Gastrocnemius medialis (tissue), 4 donors: ENCODE measurements at regions not wholly inside any gene's neighbourhood (a gene's known extent, or its start where the extent isn't known, plus 50 kb on each side); places are given as distances from the start of the nearest gene placed in this dataset.

ENCODE experiments used
- CTCF ChIP-seq, 5 experiments: fragments of 450-650 bp in 3 of 5; fragments of 200-600 bp in 2 of 5; sonication (generic) in 2 of 5; IDR thresholded peaks in 4 of 5; conservative IDR thresholded peaks in 1 of 5; 1 replicate in 4 of 5; 2 replicates in 1 of 5; pipeline ENCODE4 v1.5.1; 2016 to 2019; ENCODE audit warnings: antibody characterized with exemption in 5 of 5, mild to moderate bottlenecking in 3 of 5, moderate library complexity in 3 of 5
- POLR2A ChIP-seq, 2 donors: fragments of 450-650 bp; IDR thresholded peaks; one replicate each; pipeline ENCODE4 v1.6.1; 2017; ENCODE audit warnings: antibody characterized with exemption in 2 of 2, mild to moderate bottlenecking in 2 of 2, moderate library complexity in 2 of 2

- TF ChIP-seq CTCF (IDR thresholded peaks at IDR 0.05 in 4 of 5, conservative IDR thresholded peaks at IDR 0.05 in 1 of 5), result no peak
- no peak for TF ChIP-seq POLR2A (IDR thresholded peaks at IDR 0.05)
Observed at GRCh38 chr17:59456428-59456827, 109.0 kb upstream of the DHX40 start.
